HepG2 (cell line): ENCODE measurements at regions not wholly inside any gene's neighbourhood (a gene's known extent, or its start where the extent isn't known, plus 50 kb on each side); places are given as distances from the start of the nearest gene placed in this dataset.

ENCODE experiments used
- ATAC-seq: fragments of 200-7000 bp; cut with Tn5 transposase; 3 replicates; pipeline ENCODE4 v1.9.1; 2020; ENCODE audit warnings: mild to moderate bottlenecking, moderate library complexity
- BruUV-seq: library from RNA; stranded (reverse); fragments of 400-500 nt; replicated peaks from 2 replicates; lab custom pipeline; 2021; lab: Mats Ljungman, UMichigan
- CTCF ChIA-PET: fragments of 300-600 bp; formaldehyde crosslinking; extraction: SDS; loops from one replicate; lab custom pipeline; 2021; ENCODE audit warnings: low total read pairs, inconsistent platforms, low intra/inter-chr PET ratio; lab: Yijun Ruan, JAX
- POLR2A ChIA-PET: fragments of 350-600 bp; sonication (Branson Sonifier 250); formaldehyde crosslinking; loops from one replicate; lab custom pipeline; 2020; ENCODE audit warnings: antibody characterized with exemption, inconsistent platforms; lab: Yijun Ruan, JAX
- DNase-seq: peaks from one replicate; pipeline ENCODE4 v3.0.0-alpha.2; 2015; ENCODE audit warnings: low spot score
- FAIRE-seq: peaks from 3 replicates; lab custom pipeline; 2011; peaks lifted over from hg19 to GRCh38; lab: Jason Lieb, UNC
- H2AFZ ChIP-seq: one replicate; pipeline ENCODE4 v1.6.1; 2011; ENCODE audit warnings: low read length, inconsistent platforms
- H3K27ac ChIP-seq: fragments of 300-600 bp; 3 replicates; pipeline ENCODE4 v1.8.0; 2011; ENCODE audit warnings: mixed run types, mild to moderate bottlenecking, mixed read lengths, low read length, inconsistent platforms; ENCODE audit not compliant: insufficient read depth; ENCODE audit errors: extremely low read length
- H3K27me3 ChIP-seq, 2 experiments: fragments of 200-600 bp in 1 of 2; 2 replicates in 1 of 2; 3 replicates in 1 of 2; pipeline versions ENCODE4 v1.6.0 to v1.8.0; 2011; ENCODE audit warnings: low read length in 2 of 2, mild to moderate bottlenecking in 2 of 2, moderate library complexity in 2 of 2, inconsistent platforms in 1 of 2; ENCODE audit not compliant: insufficient read depth in 2 of 2, control insufficient read depth in 1 of 2
- H3K36me3 ChIP-seq, 2 experiments: fragments of 200-600 bp in 1 of 2; replicated peaks in 1 of 2; 2 replicates in 1 of 2; 3 replicates in 1 of 2; pipeline versions ENCODE4 v1.5.1 to v1.8.0; 2011; ENCODE audit warnings: low read length in 2 of 2, inconsistent platforms in 1 of 2; ENCODE audit not compliant: insufficient read depth in 2 of 2, control insufficient read depth in 1 of 2
- H3K4me1 ChIP-seq: 2 replicates; pipeline ENCODE4 v1.5.1; 2012; ENCODE audit warnings: low read length, inconsistent platforms; ENCODE audit not compliant: insufficient read depth
- H3K4me2 ChIP-seq: 2 replicates; pipeline ENCODE4 v1.6.0; 2011; ENCODE audit warnings: low read depth, low read length, inconsistent platforms
- H3K4me3 ChIP-seq, 3 experiments: fragments of 200-600 bp in 1 of 3; sonication (generic), shearing (Covaris generic) in 1 of 3; replicated peaks in 1 of 3; 2 replicates each; pipeline ENCODE4 v1.5.1; 2011 to 2016; ENCODE audit warnings: low read length in 3 of 3, inconsistent platforms in 2 of 3, low read depth in 2 of 3, mild to moderate bottlenecking in 2 of 3, control low read depth in 1 of 3, mixed read lengths in 1 of 3; ENCODE audit not compliant: insufficient read depth in 1 of 3
- H3K79me2 ChIP-seq: one replicate; pipeline ENCODE4 v1.6.1; 2011; ENCODE audit warnings: low read length, inconsistent platforms; ENCODE audit not compliant: insufficient read depth
- H3K9ac ChIP-seq: 2 replicates; pipeline ENCODE4 v1.6.0; 2011; ENCODE audit warnings: mild to moderate bottlenecking, low read depth, low read length, inconsistent platforms; ENCODE audit not compliant: insufficient read depth
- H3K9me3 ChIP-seq: 2 replicates; pipeline ENCODE4 v1.5.1; 2012; ENCODE audit warnings: mild to moderate bottlenecking, low read length
- H4K20me1 ChIP-seq: 2 replicates; pipeline ENCODE4 v1.6.0; 2011; ENCODE audit warnings: inconsistent platforms, mild to moderate bottlenecking, low read length, moderate library complexity; ENCODE audit not compliant: insufficient read depth
- CREB1 ChIP-seq, 2 experiments: fragments of 450-650 bp in 1 of 2; IDR thresholded peaks; 2 replicates each; pipeline ENCODE4 v1.6.1; 2016 to 2017; ENCODE audit warnings: control low read depth in 1 of 2, mild to moderate bottlenecking in 1 of 2, missing compliant biosample characterization in 1 of 2, missing genetic modification characterization in 1 of 2
- HDAC1 ChIP-seq: sonication (generic); formaldehyde crosslinking; IDR thresholded peaks from 2 replicates; pipeline ENCODE4 v1.5.1; 2020; ENCODE audit warnings: mild to moderate bottlenecking, missing genetic modification reagents
- NCOA1 ChIP-seq: sonication (generic); formaldehyde crosslinking; IDR thresholded peaks from 2 replicates; pipeline ENCODE4 v1.9.0; 2021; ENCODE audit warnings: missing genetic modification reagents
- TBP ChIP-seq: sonication (generic); formaldehyde crosslinking; IDR thresholded peaks from 2 replicates; pipeline ENCODE4 v1.5.0; 2020; ENCODE audit warnings: missing genetic modification reagents
- TRIM22 ChIP-seq: fragments of 450-650 bp; IDR thresholded peaks from 2 replicates; pipeline ENCODE4 v1.6.1; 2017
- ZC3H4 ChIP-seq: sonication (generic); formaldehyde crosslinking; IDR thresholded peaks from 2 replicates; pipeline ENCODE4 v1.4.0; 2020; ENCODE audit warnings: missing genetic modification reagents, borderline replicate concordance
- ZEB1 ChIP-seq: IDR thresholded peaks from 2 replicates; pipeline ENCODE4 v1.6.1; 2012; ENCODE audit warnings: mild to moderate bottlenecking, low read depth, inconsistent platforms; ENCODE audit not compliant: insufficient replicate concordance
- ZMYM4 ChIP-seq: sonication (generic); formaldehyde crosslinking; IDR thresholded peaks from 2 replicates; pipeline ENCODE4 v1.8.1; 2023; ENCODE audit warnings: mild to moderate bottlenecking, missing genetic modification reagents
- ZNF225 ChIP-seq: sonication (generic); formaldehyde crosslinking; IDR thresholded peaks from 2 replicates; pipeline ENCODE4 v1.4.0; 2020; ENCODE audit warnings: mild to moderate bottlenecking, missing genetic modification reagents
- WGBS: methylation state at CpG from one replicate; pipeline ENCODE4 v1.1.6; 2017; ENCODE audit warnings: low lambda C conversion rate; 5-methylcytosine and 5-hydroxymethylcytosine counted together
- in situ Hi-C: cut with HindIII; loops from 2 replicates; pipeline ENCODE4 v1.10.0; 2017; ENCODE audit warnings: low pct_unique_long_range_greater_than_20kb; ENCODE audit not compliant: extremely low pct_ligation_motif_present
- intact Hi-C: fragments of 100-400 bp; cut with micrococcal nuclease; formaldehyde crosslinking; loops from one replicate; pipeline ENCODE4 v1.10.0; 2022; ENCODE audit not compliant: unreplicated experiment

GRCh38 chr16:49195237-49195548 is 86.4 kb downstream of the CBLN1 start (continued):
- TF ChIP-seq TRIM22 (no peak), ZEB1 (no peak), HDAC1 (CRISPR knock-in tag) (no peak)

- POLR2A ChIA-PET, result no interaction called here
Measured at GRCh38 chr16:49194537-49195236, 87.0 kb downstream of the CBLN1 start.

GRCh38 chr16:49193596-49193995 is 88.0 kb downstream of the CBLN1 start:
- ATAC-seq, result no peak
- no peaks in the 10 kb centered on the region for H3K4me1 ChIP-seq
- H3K4me3 ChIP-seq, result no peak overlapping the region
- H2AFZ ChIP-seq, result no peak overlapping the region
- no peaks in the 10 kb centered on the region for H3K79me2 ChIP-seq
- in situ Hi-C loops (no loop called here), intact Hi-C loops (no loop called here)
- DNase-seq, result no peak
- no peaks in the 10 kb centered on the region for H4K20me1 ChIP-seq
- WGBS, result 3% methylated on average over 2 of the region's 2 CpGs
- no peak overlapping the region for H3K4me2 ChIP-seq
- CTCF ChIA-PET, result no interaction called here
- no peak for FAIRE-seq
- H3K9ac ChIP-seq, result no peak overlapping the region
- H3K27ac ChIP-seq, result no peak overlapping the region
- no TSS peak for BruUV-seq
- H3K27me3 ChIP-seq, result no peaks in the 10 kb centered on the region; a peak in 1 of 5 replicates
- POLR2A ChIA-PET, result no interaction called here
- H3K36me3 ChIP-seq, result no peaks in the 10 kb centered on the region
- H3K9me3 ChIP-seq, result no peaks in the 10 kb centered on the region
- TF ChIP-seq ZMYM4 (no peak), ZC3H4 (no peak), TBP (CRISPR knock-in tag) (no peak), NCOA1 (CRISPR knock-in tag) (no peak)

More at GRCh38 chr16:49194537-49195236, 87.0 kb downstream of the CBLN1 start:
- H3K9ac ChIP-seq, result no peak overlapping the region
- TF ChIP-seq CREB1 (IDR thresholded peaks at IDR 0.05), result 0 out of 2 replicates have a peak, but pooled peaks have one; percentile 39
- no peak for TF ChIP-seq CREB1 (CRISPR knock-in tag; IDR thresholded peaks at IDR 0.05)
- TF ChIP-seq ZNF225, result no peak
- TF ChIP-seq, all 625 proteins: peak for 1
- no peak overlapping the region for H3K27ac ChIP-seq
- no peaks in the 10 kb centered on the region for H3K9me3 ChIP-seq
- no peak overlapping the region for H2AFZ ChIP-seq
- no peak overlapping the region for H3K4me3 ChIP-seq
- FAIRE-seq (no peak), DNase-seq (no peak), ATAC-seq (no peak)
- H3K36me3 ChIP-seq, result no peaks in the 10 kb centered on the region
- no peak overlapping the region for H3K4me2 ChIP-seq
- 19% methylated on average over 16 of the region's 16 CpGs for WGBS
- intact Hi-C loops (no loop called here), in situ Hi-C loops (no loop called here)
- H3K4me1 ChIP-seq, result no peaks in the 10 kb centered on the region
- H4K20me1 ChIP-seq, result no peaks in the 10 kb centered on the region
- H3K27me3 ChIP-seq, result no peaks in the 10 kb centered on the region; a peak in 1 of 5 replicates
- no peaks in the 10 kb centered on the region for H3K79me2 ChIP-seq
- CTCF ChIA-PET, result no interaction called here
- BruUV-seq, result no TSS peak
